HepG2 (cell line): ENCODE measurements at regions not wholly inside any gene's neighbourhood (a gene's known extent, or its start where the extent isn't known, plus 50 kb on each side); places are given as distances from the start of the nearest gene placed in this dataset.

Experiments used
- CEBPB ChIP-seq: IDR thresholded peaks from 2 replicates; pipeline ENCODE4 v1.6.1; 2011; ENCODE audit warnings: low read depth, low read length, improper control_type of control experiment, borderline replicate concordance
- HES4 ChIP-seq: sonication (generic); formaldehyde crosslinking; IDR thresholded peaks from 2 replicates; pipeline ENCODE4 v1.9.0; 2021; ENCODE audit warnings: mild to moderate bottlenecking, missing genetic modification reagents, borderline replicate concordance
- IRX3 ChIP-seq: sonication (generic); formaldehyde crosslinking; IDR thresholded peaks from 2 replicates; pipeline ENCODE4 v1.8.1; 2023; ENCODE audit warnings: mild to moderate bottlenecking, low read depth, missing genetic modification reagents, borderline replicate concordance
- KAT2B ChIP-seq: fragments of 150-350 bp; IDR thresholded peaks from 2 replicates; pipeline ENCODE4 v1.6.1; 2014; ENCODE audit warnings: low read depth, low read length, borderline replicate concordance
- KDM6A ChIP-seq: IDR thresholded peaks from 2 replicates; pipeline ENCODE4 v1.6.1; 2016; ENCODE audit warnings: low read depth
- KLF9 ChIP-seq: IDR thresholded peaks from 2 replicates; pipeline ENCODE4 v1.6.1; 2016; ENCODE audit warnings: low read depth
- KMT2B ChIP-seq: IDR thresholded peaks from 2 replicates; pipeline ENCODE4 v1.6.1; 2016; ENCODE audit warnings: missing genetic modification reagents, missing compliant biosample characterization
- NFE2 ChIP-seq: sonication (generic); formaldehyde crosslinking; IDR thresholded peaks from 2 replicates; pipeline ENCODE4 v1.4.0; 2020; ENCODE audit warnings: missing genetic modification reagents
- NONO ChIP-seq, 2 experiments: fragments of 450-650 bp in 1 of 2; sonication (generic) in 1 of 2; formaldehyde crosslinking in 1 of 2; IDR thresholded peaks in 1 of 2; conservative IDR thresholded peaks in 1 of 2; 2 replicates each; pipeline versions ENCODE4 v1.6.1 to v1.8.0; 2017 to 2022; ENCODE audit warnings: mild to moderate bottlenecking in 1 of 2, missing genetic modification reagents in 1 of 2, moderate library complexity in 1 of 2
- WIZ ChIP-seq: sonication (generic); formaldehyde crosslinking; IDR thresholded peaks from 2 replicates; pipeline ENCODE4 v1.5.1; 2020; ENCODE audit warnings: mild to moderate bottlenecking, missing genetic modification reagents
- ZMYM4 ChIP-seq: sonication (generic); formaldehyde crosslinking; IDR thresholded peaks from 2 replicates; pipeline ENCODE4 v1.8.1; 2023; ENCODE audit warnings: mild to moderate bottlenecking, missing genetic modification reagents
- ZNF17 ChIP-seq: sonication (generic); formaldehyde crosslinking; IDR thresholded peaks from 2 replicates; pipeline ENCODE4 v1.5.0; 2020; ENCODE audit warnings: mild to moderate bottlenecking, missing genetic modification reagents
- ZNF225 ChIP-seq: sonication (generic); formaldehyde crosslinking; IDR thresholded peaks from 2 replicates; pipeline ENCODE4 v1.4.0; 2020; ENCODE audit warnings: mild to moderate bottlenecking, missing genetic modification reagents
- ZNF552 ChIP-seq: sonication (generic); formaldehyde crosslinking; IDR thresholded peaks from 2 replicates; pipeline ENCODE4 v1.9.0; 2022; ENCODE audit warnings: missing genetic modification reagents, mild to moderate bottlenecking, borderline replicate concordance
- ZNF746 ChIP-seq: sonication (generic); formaldehyde crosslinking; IDR thresholded peaks from 2 replicates; pipeline ENCODE4 v1.8.0; 2022; ENCODE audit warnings: mild to moderate bottlenecking, missing genetic modification reagents
- TF ChIP-seq, protein P1 (sequence below), 2 experiments: fragments of 450-650 bp in 1 of 2; sonication (generic) in 1 of 2; formaldehyde crosslinking; IDR thresholded peaks; 2 replicates each; pipeline versions ENCODE4 v1.5.0 to v1.8.0; 2020 to 2022; ENCODE audit warnings: mild to moderate bottlenecking in 1 of 2, missing genetic modification reagents in 1 of 2
- TF ChIP-seq, protein P2 (sequence below): IDR thresholded peaks from 2 replicates; pipeline ENCODE4 v1.6.1; 2012; ENCODE audit warnings: low read depth, low read length, improper control_type of control experiment
- TF ChIP-seq, protein P3 (sequence below): sonication (generic); formaldehyde crosslinking; IDR thresholded peaks from 2 replicates; pipeline ENCODE4 v1.9.0; 2021; ENCODE audit warnings: missing genetic modification reagents, mild to moderate bottlenecking, borderline replicate concordance
- TF ChIP-seq, protein P4 (sequence below): sonication (generic); formaldehyde crosslinking; IDR thresholded peaks from 2 replicates; pipeline ENCODE4 v1.5.0; 2020; ENCODE audit warnings: missing genetic modification reagents

DNA sequence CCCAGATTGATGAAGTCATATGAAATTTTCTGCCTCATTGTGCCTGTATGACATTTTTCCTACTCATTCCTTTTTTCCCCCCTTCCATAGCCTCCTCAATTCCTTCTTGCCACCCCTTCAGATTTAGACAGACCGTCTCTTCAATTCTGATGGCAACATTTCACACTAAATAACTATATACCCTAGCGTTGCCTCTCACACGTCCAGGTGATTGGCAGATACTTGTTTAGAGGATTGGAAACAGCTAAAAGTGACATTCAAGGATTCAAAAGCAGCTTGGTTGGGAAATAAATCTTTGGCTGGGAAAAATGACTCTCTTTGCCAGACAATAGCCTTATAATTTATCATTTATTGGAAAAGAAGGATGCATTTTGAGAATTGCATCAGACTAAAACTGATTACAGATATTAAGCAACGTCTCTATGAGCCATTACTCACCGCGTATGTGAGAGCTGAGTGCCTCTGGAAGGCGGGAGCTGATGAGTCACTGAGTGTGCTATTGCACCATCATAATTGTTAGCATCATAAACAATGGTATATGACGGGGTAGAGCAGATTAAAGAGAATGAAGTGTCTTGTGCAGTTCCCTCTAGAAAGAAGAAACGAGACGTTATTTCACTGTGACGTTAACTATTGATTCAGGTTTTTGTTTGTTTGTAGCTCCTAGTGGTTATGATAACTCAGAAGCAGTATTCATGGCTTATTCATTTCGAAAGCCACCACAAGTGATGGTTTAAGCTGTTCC, 61.1 kb upstream of the FAM216B start (continued):
- TF ChIP-seq, protein P1, sequence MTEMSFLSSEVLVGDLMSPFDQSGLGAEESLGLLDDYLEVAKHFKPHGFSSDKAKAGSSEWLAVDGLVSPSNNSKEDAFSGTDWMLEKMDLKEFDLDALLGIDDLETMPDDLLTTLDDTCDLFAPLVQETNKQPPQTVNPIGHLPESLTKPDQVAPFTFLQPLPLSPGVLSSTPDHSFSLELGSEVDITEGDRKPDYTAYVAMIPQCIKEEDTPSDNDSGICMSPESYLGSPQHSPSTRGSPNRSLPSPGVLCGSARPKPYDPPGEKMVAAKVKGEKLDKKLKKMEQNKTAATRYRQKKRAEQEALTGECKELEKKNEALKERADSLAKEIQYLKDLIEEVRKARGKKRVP (CRISPR knock-in tag; IDR thresholded peaks at IDR 0.05): peak in 1 of 2 experiments; percentile 92; a peak in 2 of 4 replicates
- TF ChIP-seq NONO (IDR thresholded peaks at IDR 0.05) (no peak), NONO (CRISPR knock-in tag; conservative IDR thresholded peaks at IDR 0.05) (no peak), ZNF552 (no peak), KLF9 (no peak), ZNF746 (CRISPR knock-in tag) (no peak), HES4 (no peak), KDM6A (no peak), NFE2 (CRISPR knock-in tag) (no peak), ZNF225 (CRISPR knock-in tag) (no peak), KMT2B (CRISPR knock-in tag) (no peak), WIZ (CRISPR knock-in tag) (no peak), ZNF17 (no peak), ZMYM4 (no peak), IRX3 (no peak), KAT2B (no peak), CEBPB (peak; percentile 90)
- TF ChIP-seq, protein P2, sequence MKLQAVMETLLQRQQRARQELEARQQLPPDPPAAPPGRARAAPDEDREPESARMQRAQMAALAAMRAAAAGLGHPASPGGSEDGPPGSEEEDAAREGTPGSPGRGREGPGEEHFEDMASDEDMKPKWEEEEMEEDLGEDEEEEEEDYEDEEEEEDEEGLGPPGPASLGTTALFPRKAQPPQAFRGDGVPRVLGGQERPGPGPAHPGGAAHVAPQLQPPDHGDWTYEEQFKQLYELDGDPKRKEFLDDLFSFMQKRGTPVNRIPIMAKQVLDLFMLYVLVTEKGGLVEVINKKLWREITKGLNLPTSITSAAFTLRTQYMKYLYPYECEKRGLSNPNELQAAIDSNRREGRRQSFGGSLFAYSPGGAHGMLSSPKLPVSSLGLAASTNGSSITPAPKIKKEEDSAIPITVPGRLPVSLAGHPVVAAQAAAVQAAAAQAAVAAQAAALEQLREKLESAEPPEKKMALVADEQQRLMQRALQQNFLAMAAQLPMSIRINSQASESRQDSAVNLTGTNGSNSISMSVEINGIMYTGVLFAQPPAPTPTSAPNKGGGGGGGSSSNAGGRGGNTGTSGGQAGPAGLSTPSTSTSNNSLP: 0 out of 2 replicates have a peak, but pooled peaks have one; percentile 24
- TF ChIP-seq, protein P3, sequence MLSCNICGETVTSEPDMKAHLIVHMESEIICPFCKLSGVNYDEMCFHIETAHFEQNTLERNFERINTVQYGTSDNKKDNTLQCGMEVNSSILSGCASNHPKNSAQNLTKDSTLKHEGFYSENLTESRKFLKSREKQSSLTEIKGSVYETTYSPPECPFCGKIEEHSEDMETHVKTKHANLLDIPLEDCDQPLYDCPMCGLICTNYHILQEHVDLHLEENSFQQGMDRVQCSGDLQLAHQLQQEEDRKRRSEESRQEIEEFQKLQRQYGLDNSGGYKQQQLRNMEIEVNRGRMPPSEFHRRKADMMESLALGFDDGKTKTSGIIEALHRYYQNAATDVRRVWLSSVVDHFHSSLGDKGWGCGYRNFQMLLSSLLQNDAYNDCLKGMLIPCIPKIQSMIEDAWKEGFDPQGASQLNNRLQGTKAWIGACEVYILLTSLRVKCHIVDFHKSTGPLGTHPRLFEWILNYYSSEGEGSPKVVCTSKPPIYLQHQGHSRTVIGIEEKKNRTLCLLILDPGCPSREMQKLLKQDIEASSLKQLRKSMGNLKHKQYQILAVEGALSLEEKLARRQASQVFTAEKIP (CRISPR knock-in tag): no peak
- TF ChIP-seq, protein P4, sequence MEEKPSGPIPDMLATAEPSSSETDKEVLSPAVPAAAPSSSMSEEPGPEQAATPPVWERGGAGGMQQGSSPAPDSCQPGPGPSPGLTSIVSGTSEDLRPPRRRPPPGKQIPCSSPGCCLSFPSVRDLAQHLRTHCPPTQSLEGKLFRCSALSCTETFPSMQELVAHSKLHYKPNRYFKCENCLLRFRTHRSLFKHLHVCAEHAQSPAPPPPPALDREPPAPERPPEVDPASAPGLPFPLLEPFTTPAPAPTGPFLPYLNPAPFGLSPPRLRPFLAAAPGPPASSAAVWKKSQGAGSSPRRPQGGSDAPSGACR (CRISPR knock-in tag): no peak
